Gastroesophageal sphincter (tissue), 4 donors: ENCODE measurements at regions not wholly inside any gene's neighbourhood (a gene's known extent, or its start where the extent isn't known, plus 50 kb on each side); places are given as distances from the start of the nearest gene placed in this dataset.

Experiments
- ATAC-seq: fragments of 150-250 bp; one replicate; pipeline ENCODE4 v1.9.1; 2016; ENCODE audit warnings: mild to moderate bottlenecking, moderate library complexity
- H3K27ac ChIP-seq, 4 donors: fragments of 200-600 bp; sonication (generic) in 3 of 4; 1 replicate in 3 of 4; 2 replicates in 1 of 4; pipeline ENCODE4 v1.5.1; 2016 to 2019
- H3K27me3 ChIP-seq: fragments of 200-600 bp; sonication (generic); one replicate; pipeline ENCODE4 v1.5.1; 2019
- H3K36me3 ChIP-seq, 2 donors: fragments of 200-600 bp; sonication (generic); one replicate each; pipeline ENCODE4 v1.5.1; 2019; ENCODE audit warnings: control low read depth in 1 of 2
- H3K4me1 ChIP-seq, 3 donors: fragments of 200-600 bp; sonication (generic); 1 replicate in 2 of 3; 2 replicates in 1 of 3; pipeline ENCODE4 v1.5.1; 2016 to 2019; ENCODE audit warnings: control low read depth in 2 of 3
- H3K4me3 ChIP-seq, 2 donors: fragments of 200-600 bp; sonication (generic); one replicate each; pipeline ENCODE4 v1.5.1; 2019; ENCODE audit warnings: mild to moderate bottlenecking in 1 of 2, moderate library complexity in 1 of 2
- H3K9me3 ChIP-seq, 3 donors: fragments of 200-600 bp; sonication (generic); one replicate each; pipeline ENCODE4 v1.5.1; 2017 to 2019; ENCODE audit warnings: control low read depth in 2 of 3
- EP300 ChIP-seq: sonication (generic); formaldehyde crosslinking; IDR thresholded peaks from one replicate; pipeline ENCODE4 v1.6.1; 2017; ENCODE audit warnings: antibody characterized with exemption, mild to moderate bottlenecking
- POLR2A ChIP-seq, 2 donors: fragments of 450-650 bp; IDR thresholded peaks; one replicate each; pipeline ENCODE4 v1.6.1; 2017; ENCODE audit warnings: antibody characterized with exemption in 2 of 2, mild to moderate bottlenecking in 2 of 2, moderate library complexity in 1 of 2
- POLR2AphosphoS5 ChIP-seq: sonication (generic); formaldehyde crosslinking; IDR thresholded peaks from one replicate; pipeline ENCODE4 v1.6.1; 2017; ENCODE audit warnings: antibody characterized with exemption
- WGBS, 2 donors: methylation state at CpG; one replicate each; pipeline ENCODE4 v1.1.5; 2018; ENCODE audit warnings: low coverage in 1 of 2; 5-methylcytosine and 5-hydroxymethylcytosine counted together
- TF ChIP-seq, protein P1 (sequence below), 4 experiments: fragments of 200-600 bp in 2 of 4; fragments of 450-650 bp in 2 of 4; sonication (generic) in 1 of 4; IDR thresholded peaks; one replicate each; pipeline ENCODE4 v1.5.1; 2017 to 2019; ENCODE audit warnings: antibody characterized with exemption in 4 of 4, mild to moderate bottlenecking in 2 of 4, moderate library complexity in 2 of 4

DNA sequence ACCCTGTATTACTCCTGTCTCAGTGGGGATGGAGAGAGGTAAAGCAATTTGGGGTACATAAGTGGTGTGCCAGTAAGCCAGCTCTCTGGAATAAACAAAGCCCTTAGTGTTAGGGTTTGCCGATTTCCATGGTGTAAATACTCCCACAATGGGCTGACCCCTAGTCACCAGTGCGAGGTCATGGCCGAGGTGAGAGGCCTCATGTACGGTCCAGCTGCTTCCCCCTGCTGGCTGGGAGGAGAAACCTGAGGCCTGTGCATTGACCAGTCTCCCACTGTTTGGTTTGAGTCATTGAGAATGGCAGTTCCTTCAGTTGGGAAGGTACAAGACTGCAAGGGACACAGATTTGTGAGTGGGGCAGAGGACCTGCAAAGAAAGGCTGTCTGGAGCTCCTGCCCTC lies 382.0 kb downstream of the CDH26 start:
- peaks cover 0 to 10% (median 0%) of the 10 kb centered on the region in 3 donors for H3K9me3 ChIP-seq
- ATAC-seq: no peak
- no peaks in the 10 kb centered on the region for H3K4me1 ChIP-seq
- no peak overlapping the region for H3K27ac ChIP-seq
- H3K36me3 ChIP-seq: no peaks in the 10 kb centered on the region
- H3K27me3 ChIP-seq: no peaks in the 10 kb centered on the region
- 100% methylated on average over 3 of the region's 4 CpGs; no CpG with 5 or more reads in 1 of the 2 donors for WGBS, 2 donors
- no peak overlapping the region for H3K4me3 ChIP-seq
- TF ChIP-seq POLR2AphosphoS5 (no peak), EP300 (no peak), POLR2A (IDR thresholded peaks at IDR 0.05) (no peak)
- TF ChIP-seq, protein P1, sequence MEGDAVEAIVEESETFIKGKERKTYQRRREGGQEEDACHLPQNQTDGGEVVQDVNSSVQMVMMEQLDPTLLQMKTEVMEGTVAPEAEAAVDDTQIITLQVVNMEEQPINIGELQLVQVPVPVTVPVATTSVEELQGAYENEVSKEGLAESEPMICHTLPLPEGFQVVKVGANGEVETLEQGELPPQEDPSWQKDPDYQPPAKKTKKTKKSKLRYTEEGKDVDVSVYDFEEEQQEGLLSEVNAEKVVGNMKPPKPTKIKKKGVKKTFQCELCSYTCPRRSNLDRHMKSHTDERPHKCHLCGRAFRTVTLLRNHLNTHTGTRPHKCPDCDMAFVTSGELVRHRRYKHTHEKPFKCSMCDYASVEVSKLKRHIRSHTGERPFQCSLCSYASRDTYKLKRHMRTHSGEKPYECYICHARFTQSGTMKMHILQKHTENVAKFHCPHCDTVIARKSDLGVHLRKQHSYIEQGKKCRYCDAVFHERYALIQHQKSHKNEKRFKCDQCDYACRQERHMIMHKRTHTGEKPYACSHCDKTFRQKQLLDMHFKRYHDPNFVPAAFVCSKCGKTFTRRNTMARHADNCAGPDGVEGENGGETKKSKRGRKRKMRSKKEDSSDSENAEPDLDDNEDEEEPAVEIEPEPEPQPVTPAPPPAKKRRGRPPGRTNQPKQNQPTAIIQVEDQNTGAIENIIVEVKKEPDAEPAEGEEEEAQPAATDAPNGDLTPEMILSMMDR (IDR thresholded peaks at IDR 0.05): no peak

DNA sequence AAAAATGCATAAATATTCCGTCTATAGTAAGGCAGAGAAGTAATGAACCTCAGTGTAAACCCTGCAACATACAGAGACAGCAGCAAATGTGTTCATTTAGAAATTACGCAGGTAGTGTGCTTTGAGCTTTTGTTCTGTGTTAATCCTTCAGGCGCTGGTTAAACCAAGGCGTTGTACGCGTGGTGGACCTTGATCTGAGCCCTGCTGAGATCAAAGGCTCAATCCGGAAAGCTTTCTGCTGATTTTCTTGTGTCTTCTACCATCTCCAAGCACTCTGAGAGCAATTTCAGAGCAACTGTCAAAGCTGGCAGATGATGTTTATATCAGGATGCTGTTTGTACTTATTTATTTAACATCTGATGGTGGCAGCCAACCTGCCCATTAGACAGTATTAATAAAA lies 382.8 kb downstream of the CDH26 start:
- TF ChIP-seq POLR2A (IDR thresholded peaks at IDR 0.05): no peak
- TF ChIP-seq, protein P1 (IDR thresholded peaks at IDR 0.05): no peak
- TF ChIP-seq POLR2AphosphoS5: no peak
- TF ChIP-seq EP300: no peak
- Histone ChIP-seq H3K4me1 (no peaks in the 10 kb centered on the region), H3K27me3 (no peaks in the 10 kb centered on the region), H3K36me3 (no peaks in the 10 kb centered on the region), H3K4me3 (no peak overlapping the region), H3K9me3 (peaks cover 0 to 10% (median 0%) of the 10 kb centered on the region in 3 donors), H3K27ac (no peak overlapping the region)
- WGBS, 2 donors: 84 to 95% methylated on average over 7 of the region's 7 CpGs
- ATAC-seq: no peak

DNA sequence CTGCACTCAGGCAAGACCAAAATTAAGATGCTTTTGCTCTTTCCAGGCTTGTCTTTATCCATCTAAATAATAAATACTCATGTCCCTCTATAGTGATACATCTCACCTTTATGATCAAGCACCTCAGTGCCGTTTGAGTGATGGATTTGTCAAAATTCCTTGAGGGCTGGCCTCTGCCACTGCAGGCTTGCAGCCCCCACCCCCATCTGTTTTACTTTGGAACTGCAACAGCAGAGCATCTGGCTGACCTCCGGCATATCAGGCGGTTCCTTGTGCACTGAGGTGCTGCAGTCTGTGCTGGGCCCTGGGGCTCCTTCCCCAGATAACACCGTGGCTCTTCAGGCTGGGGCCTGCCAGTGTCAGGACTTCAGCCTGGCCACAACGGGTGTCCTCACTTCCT lies 386.9 kb downstream of the CDH26 start:
- no peak for TF ChIP-seq EP300
- TF ChIP-seq, protein P1 (IDR thresholded peaks at IDR 0.05): no peak
- TF ChIP-seq POLR2A (IDR thresholded peaks at IDR 0.05): no peak
- TF ChIP-seq POLR2AphosphoS5: no peak
- peaks cover 0 to 10% (median 0%) of the 10 kb centered on the region in 3 donors for H3K9me3 ChIP-seq
- WGBS, 2 donors: 52 to 54% methylated on average over 5 of the region's 5 CpGs

DNA sequence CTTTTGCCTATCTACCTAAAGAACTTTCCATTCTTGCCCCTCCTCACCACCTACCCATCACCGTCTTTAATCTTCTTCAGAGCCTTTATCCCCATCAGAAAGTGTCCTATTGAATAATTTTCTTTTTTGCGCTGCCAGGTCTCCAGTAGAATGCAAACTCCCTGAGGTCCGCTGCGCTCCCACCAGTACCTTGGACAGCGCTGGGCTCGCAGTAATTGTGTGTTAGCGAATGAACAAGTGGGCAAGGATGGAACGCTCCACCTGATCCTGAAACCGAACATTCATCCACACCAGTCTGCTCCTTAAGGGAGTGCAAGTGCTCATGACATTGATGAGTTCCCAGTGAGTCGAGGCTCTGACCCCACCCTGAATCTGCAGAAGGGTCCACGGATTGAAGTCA lies 391.2 kb downstream of the CDH26 start:
- Histone ChIP-seq H3K36me3 (no peaks in the 10 kb centered on the region), H3K4me3 (no peak overlapping the region), H3K27ac (no peak overlapping the region), H3K9me3 (no peaks in the 10 kb centered on the region), H3K27me3 (no peaks in the 10 kb centered on the region), H3K4me1 (no peaks in the 10 kb centered on the region)
- WGBS, 2 donors: 89 to 92% methylated on average over 8 to 11 of the region's 11 CpGs
- no peak for ATAC-seq
- TF ChIP-seq EP300 (no peak), POLR2AphosphoS5 (no peak), POLR2A (IDR thresholded peaks at IDR 0.05) (no peak)
- TF ChIP-seq, protein P1 (IDR thresholded peaks at IDR 0.05): no peak

More for the DNA sequence above, 386.9 kb downstream of the CDH26 start:
- Histone ChIP-seq H3K4me1 (no peaks in the 10 kb centered on the region), H3K36me3 (no peaks in the 10 kb centered on the region), H3K27ac (no peak overlapping the region), H3K4me3 (no peak overlapping the region), H3K27me3 (no peaks in the 10 kb centered on the region)
- no peak for ATAC-seq

DNA sequence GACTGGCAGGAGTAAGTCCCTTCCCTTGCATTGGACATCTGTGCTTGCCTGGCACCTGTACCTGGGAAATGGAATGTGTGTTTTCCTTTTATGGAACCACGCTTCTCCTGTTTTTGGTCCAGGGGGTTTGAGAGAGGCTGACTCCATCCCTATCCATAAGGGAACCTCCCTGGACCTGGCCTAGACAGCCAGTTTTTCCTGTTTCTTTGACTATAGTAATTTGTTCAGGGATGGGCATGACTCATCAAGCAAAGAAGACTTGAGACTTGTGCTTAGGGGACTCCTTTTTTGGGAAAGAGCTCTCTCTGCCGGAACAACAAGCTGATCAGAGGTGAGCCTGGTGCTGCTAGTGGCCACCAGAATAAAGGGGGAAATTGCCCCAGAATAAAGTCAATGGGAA lies 393.8 kb downstream of the CDH26 start:
- no peak overlapping the region for H3K4me3 ChIP-seq
- no peaks in the 10 kb centered on the region for H3K4me1 ChIP-seq
- H3K27me3 ChIP-seq: no peaks in the 10 kb centered on the region
- no peaks in the 10 kb centered on the region for H3K36me3 ChIP-seq
- H3K9me3 ChIP-seq: no peaks in the 10 kb centered on the region
- H3K27ac ChIP-seq: no peak overlapping the region
- no peak for TF ChIP-seq EP300
- TF ChIP-seq POLR2AphosphoS5: no peak
- TF ChIP-seq, protein P1 (IDR thresholded peaks at IDR 0.05): no peak
- TF ChIP-seq POLR2A (IDR thresholded peaks at IDR 0.05): no peak
- no peak for ATAC-seq
- WGBS, 2 donors: 71 to 83% methylated on average over 1 to 2 of the region's 2 CpGs
